ENCODE measurements at regions not wholly inside any gene's neighbourhood (a gene's known extent, or its start where the extent isn't known, plus 50 kb on each side); places are given as distances from the start of the nearest gene placed in this dataset.

GRCh38 chr1:58922302-58923089, 138.6 kb upstream of the JUN start:
- Histone ChIP-seq H3K36me3 (ENCODE audit: control insufficient read depth, insufficient read depth, low read length) (no peaks in the 10 kb centered on the region), H3K27me3 (ENCODE audit: control insufficient read depth, insufficient read depth, low read length) (no peaks in the 10 kb centered on the region), H3K4me3 (ENCODE audit: low read depth, low read length) (no peak overlapping the region)
- TF ChIP-seq CTCF (IDR thresholded peaks at IDR 0.05; ENCODE audit: insufficient read depth, low read length, severe bottlenecking) = no peak
- FAIRE-seq = peak; percentile 58
- peak; percentile 95 for DNase-seq (ENCODE audit: low read depth)

DNA sequence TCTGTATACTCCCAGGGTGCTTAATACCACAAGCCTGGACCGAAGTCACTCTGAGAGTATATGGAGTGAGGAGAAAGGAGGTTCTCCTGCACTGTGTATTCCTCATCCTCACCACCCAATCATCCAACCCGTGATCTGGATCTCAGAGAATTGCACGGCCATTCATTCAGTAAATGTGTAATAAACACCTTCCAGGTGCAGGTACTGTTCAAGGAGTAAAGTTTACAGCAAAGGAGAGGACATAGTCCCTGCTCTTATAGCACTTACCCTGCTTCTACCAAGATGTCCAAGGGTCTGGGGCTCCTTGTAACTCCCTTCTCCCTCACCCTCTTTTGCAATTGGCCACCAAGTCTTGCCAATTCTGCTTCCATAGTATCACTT, 139.2 kb upstream of the JUN start:
- FAIRE-seq (no peak), DNase-seq (ENCODE audit: low read depth) (no peak)
- Histone ChIP-seq H3K4me3 (ENCODE audit: low read depth, low read length) (no peak overlapping the region), H3K36me3 (ENCODE audit: control insufficient read depth, insufficient read depth, low read length) (no peaks in the 10 kb centered on the region), H3K27me3 (ENCODE audit: control insufficient read depth, insufficient read depth, low read length) (no peaks in the 10 kb centered on the region)
- TF ChIP-seq CTCF (IDR thresholded peaks at IDR 0.05; ENCODE audit: insufficient read depth, low read length, severe bottlenecking) = no peak

DNA sequence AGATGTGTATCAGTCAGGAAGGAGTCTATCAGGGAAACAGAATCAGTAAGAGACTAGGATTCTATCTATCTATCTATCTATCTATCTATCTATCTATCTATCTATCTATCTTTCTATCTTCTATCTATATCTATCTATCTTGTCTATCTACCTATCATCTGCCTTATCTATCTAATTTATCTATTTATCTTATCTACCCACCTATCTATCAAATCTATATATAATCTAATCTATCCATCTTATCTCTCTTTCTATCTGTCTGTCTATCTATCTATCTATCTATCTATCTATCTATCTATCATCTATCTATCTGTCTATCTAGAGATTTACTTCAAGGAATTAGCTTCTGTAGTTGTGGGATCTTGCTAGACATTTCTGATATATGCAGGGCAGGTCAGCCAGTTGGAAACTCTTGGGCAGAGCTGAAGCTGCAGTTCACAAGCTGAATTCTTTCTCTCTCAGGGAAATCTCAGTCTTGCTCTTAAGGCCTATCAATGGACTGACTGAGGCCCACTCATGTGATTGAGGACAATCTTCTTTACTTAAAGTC, 140.2 kb upstream of the JUN start:
- FAIRE-seq (no peak), DNase-seq (ENCODE audit: low read depth) (no peak)
- H3K27me3 ChIP-seq (ENCODE audit: control insufficient read depth, insufficient read depth, low read length) = no peaks in the 10 kb centered on the region
- no peak overlapping the region for H3K4me3 ChIP-seq (ENCODE audit: low read depth, low read length)
- H3K36me3 ChIP-seq (ENCODE audit: control insufficient read depth, insufficient read depth, low read length) = no peaks in the 10 kb centered on the region
- TF ChIP-seq CTCF (IDR thresholded peaks at IDR 0.05; ENCODE audit: insufficient read depth, low read length, severe bottlenecking) = no peak

- DNase-seq (ENCODE audit: low read depth) (no peak), FAIRE-seq (no peak)
- Histone ChIP-seq H3K36me3 (ENCODE audit: control insufficient read depth, insufficient read depth, low read length) (no peaks in the 10 kb centered on the region), H3K4me3 (ENCODE audit: low read depth, low read length) (no peak overlapping the region), H3K27me3 (ENCODE audit: control insufficient read depth, insufficient read depth, low read length) (no peaks in the 10 kb centered on the region)
- TF ChIP-seq CTCF (IDR thresholded peaks at IDR 0.05; ENCODE audit: insufficient read depth, low read length, severe bottlenecking) = no peak
Observed at GRCh38 chr1:58924821-58925220, 141.0 kb upstream of the JUN start.

DNA sequence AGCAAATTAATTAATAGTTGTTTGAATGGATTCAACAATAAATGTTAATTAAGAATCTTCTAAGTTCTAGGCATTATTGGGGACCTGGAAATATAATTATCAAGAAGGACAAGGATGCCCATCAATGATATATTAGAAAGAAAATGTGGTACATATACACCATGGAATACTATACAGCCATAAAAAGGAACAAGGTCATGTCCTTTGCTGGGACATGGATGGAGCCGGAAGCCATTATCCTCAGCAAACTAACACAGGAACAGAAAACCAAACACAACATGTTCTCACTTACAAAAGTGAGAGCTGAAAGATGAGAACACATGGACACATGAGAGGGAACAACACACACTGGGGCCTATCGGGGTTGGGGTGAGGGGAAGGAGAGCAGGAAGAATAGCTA, 141.4 kb upstream of the JUN start:
- Histone ChIP-seq H3K4me3 (ENCODE audit: low read depth, low read length) (no peak overlapping the region), H3K36me3 (ENCODE audit: control insufficient read depth, insufficient read depth, low read length) (no peaks in the 10 kb centered on the region), H3K27me3 (ENCODE audit: control insufficient read depth, insufficient read depth, low read length) (no peaks in the 10 kb centered on the region)
- FAIRE-seq (no peak), DNase-seq (ENCODE audit: low read depth) (no peak)
- no peak for TF ChIP-seq CTCF (IDR thresholded peaks at IDR 0.05; ENCODE audit: insufficient read depth, low read length, severe bottlenecking)

DNA sequence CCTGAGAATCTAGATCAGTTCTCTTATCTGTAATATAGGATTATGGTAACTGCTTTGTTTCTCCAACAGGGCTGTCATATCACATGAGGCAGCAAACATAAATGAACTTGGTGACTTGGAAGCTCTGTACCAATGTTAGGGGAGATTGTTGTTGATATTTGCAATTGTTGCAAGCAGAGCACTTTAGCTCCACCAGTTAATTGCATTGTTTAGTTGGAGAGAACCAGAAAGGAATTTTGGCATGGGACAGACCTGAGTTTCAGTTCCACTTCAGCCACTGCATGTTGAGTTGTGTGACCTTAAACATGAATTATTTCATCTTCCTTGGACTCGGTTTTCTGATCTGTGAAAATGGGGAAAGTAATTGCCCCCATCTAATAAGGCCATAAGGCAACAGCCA, 142.3 kb upstream of the JUN start:
- no peaks in the 10 kb centered on the region for H3K36me3 ChIP-seq (ENCODE audit: control insufficient read depth, insufficient read depth, low read length)
- no peak overlapping the region for H3K4me3 ChIP-seq (ENCODE audit: low read depth, low read length)
- TF ChIP-seq CTCF (IDR thresholded peaks at IDR 0.05; ENCODE audit: insufficient read depth, low read length, severe bottlenecking) = no peak
- DNase-seq (ENCODE audit: low read depth) (no peak), FAIRE-seq (no peak)
- H3K27me3 ChIP-seq (ENCODE audit: control insufficient read depth, insufficient read depth, low read length) = no peaks in the 10 kb centered on the region
